ENCODE measurements at regions not wholly inside any gene's neighbourhood (a gene's known extent, or its start where the extent isn't known, plus 50 kb on each side); places are given as distances from the start of the nearest gene placed in this dataset.
"Not testable (repeated sequence)": the region's sequence is repeated elsewhere in the genome, so short reads cannot be mapped to it uniquely, and the experiment has no call there.

GRCh38 chr3:193040836-193041672 lies 123.4 kb upstream of the MB21D2 start:
- H3K36me3 ChIP-seq (replicated peaks in 1 of 2) = no peaks in the 10 kb centered on the region
- no peak overlapping the region for H3K4me3 ChIP-seq
- intact Hi-C loops (cut with DNase I) = loop anchor here (5.0 to 10.0 kb wide), 3 partner anchors 224 to 534 kb away; no protein-coding TSS in a partner anchor
- H3K27ac ChIP-seq = no peak overlapping the region
- peak in 2 of 7 donors; percentile 1 to 14 for DNase-seq
- H3K4me1 ChIP-seq (replicated peaks in 1 of 2) = no peaks in the 10 kb centered on the region
- no peaks in the 10 kb centered on the region for H3K27me3 ChIP-seq
- TF ChIP-seq POLR2A (IDR thresholded peaks at IDR 0.05) (no peak), CTCF (IDR thresholded peaks at IDR 0.05) (peak; percentile 52 to 87 (median 57))
- no peaks in the 10 kb centered on the region for H3K9me3 ChIP-seq (replicated peaks in 1 of 3)
- 21 to 39% (median 35%) methylated on average over 2 of the region's 2 CpGs for whole genome bisulfite sequencing, 4 donors

- H3K9me3 ChIP-seq (replicated peaks in 1 of 3) = no peaks in the 10 kb centered on the region
- no peak overlapping the region for H3K27ac ChIP-seq
- no peaks in the 10 kb centered on the region for H3K36me3 ChIP-seq (replicated peaks in 1 of 2)
- peaks cover 10% of the 10 kb centered on the region for H3K27me3 ChIP-seq
- no peaks in the 10 kb centered on the region for H3K4me1 ChIP-seq (replicated peaks in 1 of 2)
- no peak overlapping the region for H3K4me3 ChIP-seq
- 44 to 72% (median 63%) methylated on average over 5 of the region's 5 CpGs for WGBS, 4 donors
- no peak for TF ChIP-seq POLR2A (IDR thresholded peaks at IDR 0.05)
- no peak for TF ChIP-seq CTCF (IDR thresholded peaks at IDR 0.05)
- DNase-seq = no peak
- intact Hi-C loops (cut with DNase I) = loop anchor here in 1 of 2 donors (10.0 kb wide), 1 partner anchor 528 kb away; no protein-coding TSS in a partner anchor
Observed at GRCh38 chr3:193046371-193046770, 128.7 kb upstream of the MB21D2 start.

- not testable (repeated sequence) for H3K4me3 ChIP-seq
Observed at GRCh38 chr3:193047461-193047860, 129.8 kb upstream of the MB21D2 start.

GRCh38 chr3:193048127-193048526 lies 130.5 kb upstream of the MB21D2 start:
- H3K36me3 ChIP-seq (replicated peaks in 1 of 2) = no peaks in the 10 kb centered on the region
- peaks cover 10% of the 10 kb centered on the region for H3K27me3 ChIP-seq
- intact Hi-C loops (cut with DNase I) = loop anchor here in 1 of 2 donors (10.0 kb wide), 1 partner anchor 527 kb away; no protein-coding TSS in a partner anchor
- no peak for DNase-seq
- H3K4me3 ChIP-seq = no peak overlapping the region
- no peaks in the 10 kb centered on the region for H3K9me3 ChIP-seq (replicated peaks in 1 of 3)
- WGBS, 4 donors = 86 to 91% (median 89%) methylated on average over 1 of the region's 1 CpG
- no peak for TF ChIP-seq POLR2A (IDR thresholded peaks at IDR 0.05)
- TF ChIP-seq CTCF (IDR thresholded peaks at IDR 0.05) = no peak
- H3K27ac ChIP-seq = no peak overlapping the region
- no peaks in the 10 kb centered on the region for H3K4me1 ChIP-seq (replicated peaks in 1 of 2)

More at GRCh38 chr3:193047461-193047860, 129.8 kb upstream of the MB21D2 start:
- not testable (repeated sequence) for H3K36me3 ChIP-seq (replicated peaks in 1 of 2); H3K4me1 ChIP-seq (replicated peaks in 1 of 2); H3K27me3 ChIP-seq; H3K27ac ChIP-seq; H3K9me3 ChIP-seq (replicated peaks in 1 of 3); DNase-seq
- intact Hi-C loops (cut with DNase I) = loop anchor here in 1 of 2 donors (10.0 kb wide), 1 partner anchor 527 kb away; no protein-coding TSS in a partner anchor
- 38 to 90% (median 88%) methylated on average over 1 of the region's 1 CpG for WGBS, 4 donors

All from adrenal gland (tissue), 9 donors.